ENCODE measurements at regions not wholly inside any gene's neighbourhood (a gene's known extent, or its start where the extent isn't known, plus 50 kb on each side); places are given as distances from the start of the nearest gene placed in this dataset.

DNA sequence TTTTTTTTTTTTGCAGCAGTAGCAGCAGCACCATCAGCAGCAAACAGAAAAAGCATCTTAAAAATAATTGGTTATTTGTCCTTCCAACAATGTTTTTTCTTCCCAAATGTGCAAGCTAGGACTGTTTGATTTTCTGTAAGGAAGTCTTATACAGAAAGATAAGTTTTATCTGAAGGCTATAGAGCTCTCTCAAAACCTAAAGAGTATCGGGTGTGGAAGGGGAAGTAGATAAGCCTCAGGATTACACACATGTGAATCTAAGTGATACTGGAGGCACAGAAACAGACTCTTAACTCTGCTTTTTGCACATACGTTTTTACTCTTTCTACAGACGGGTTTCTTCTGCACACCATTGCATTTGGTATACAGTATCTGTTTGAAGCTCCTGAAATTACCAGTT lies 184.4 kb upstream of the FTMT start:
- Mint-ChIP-seq H3K27ac (no peak overlapping the region), H3K9me3 (peaks cover 10% of the 10 kb centered on the region), H3K36me3 (no peaks in the 10 kb centered on the region), H3K4me1 (no peaks in the 10 kb centered on the region), H3K27me3 (no peaks in the 10 kb centered on the region), H3K4me3 (no peak overlapping the region)
- DNase-seq, result no peak
- CTCF ChIA-PET, result no interaction called here

DNA sequence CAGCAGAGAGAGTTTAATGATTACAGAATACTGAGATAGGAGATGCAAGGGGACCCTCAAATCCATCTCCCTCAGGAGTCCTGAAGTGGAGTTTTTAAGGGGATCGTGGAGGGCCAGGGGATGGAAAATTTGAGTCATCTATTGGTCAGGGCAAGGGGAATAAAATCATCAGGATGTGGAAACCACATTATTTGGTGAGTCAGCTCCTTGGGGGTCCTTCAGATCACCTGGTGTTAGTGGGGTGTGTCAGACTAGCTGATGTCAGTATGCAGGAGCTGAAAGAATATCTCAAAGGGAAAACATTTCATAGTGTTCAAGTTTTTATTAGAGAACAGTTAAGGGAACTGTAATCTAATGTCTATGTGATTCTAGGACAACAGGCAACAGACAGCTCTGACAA lies 183.0 kb upstream of the FTMT start:
- Mint-ChIP-seq H3K4me1 (no peaks in the 10 kb centered on the region), H3K4me3 (no peak overlapping the region), H3K27me3 (no peaks in the 10 kb centered on the region), H3K36me3 (no peaks in the 10 kb centered on the region), H3K9me3 (peaks cover 8% of the 10 kb centered on the region), H3K27ac (no peak overlapping the region)
- no peak for DNase-seq
- CTCF ChIA-PET, result no interaction called here

DNA sequence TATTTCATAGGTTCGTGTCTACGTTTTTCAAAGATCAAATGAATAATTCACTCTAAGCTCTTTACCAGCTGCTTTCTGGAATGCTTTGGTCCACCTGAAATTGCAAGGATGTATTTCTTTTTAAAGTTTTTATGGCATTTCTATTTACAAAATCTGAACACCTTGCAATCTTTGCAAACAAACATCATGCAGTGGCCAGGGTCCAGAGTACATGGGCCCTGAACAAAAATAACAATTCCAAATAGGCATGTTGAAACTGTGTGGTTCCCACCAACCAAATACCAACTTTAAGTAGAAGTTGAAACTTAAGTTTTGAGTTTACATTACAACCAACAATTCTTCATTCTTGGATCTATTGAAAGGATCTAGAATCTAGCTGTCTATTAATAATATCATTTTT lies 180.1 kb upstream of the FTMT start:
- H3K27me3 Mint-ChIP-seq, result no peaks in the 10 kb centered on the region
- no peaks in the 10 kb centered on the region for H3K4me1 Mint-ChIP-seq
- CTCF ChIA-PET, result no interaction called here
- H3K27ac Mint-ChIP-seq, result no peak overlapping the region
- no peak overlapping the region for H3K4me3 Mint-ChIP-seq
- no peak for DNase-seq
- no peaks in the 10 kb centered on the region for H3K36me3 Mint-ChIP-seq
- peaks cover 3% of the 10 kb centered on the region for H3K9me3 Mint-ChIP-seq

DNA sequence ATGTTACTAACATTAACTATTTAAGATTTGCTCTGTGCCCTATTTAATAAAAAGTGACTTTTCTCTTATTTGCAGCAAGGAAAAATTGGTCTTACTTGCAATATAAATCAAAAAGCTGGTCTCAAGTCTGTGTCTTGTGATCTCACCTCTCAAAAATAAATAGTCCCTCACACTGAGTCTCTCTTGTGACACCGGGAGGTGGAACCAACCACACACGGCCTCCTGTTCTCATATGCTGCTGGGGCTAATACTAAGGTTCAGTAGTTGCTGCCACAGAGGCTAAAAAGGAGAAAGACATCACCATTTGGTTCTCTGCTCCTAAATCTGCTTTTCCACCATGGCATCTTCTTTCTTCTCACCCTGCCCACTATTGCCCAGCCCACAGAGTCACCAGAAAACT lies 175.8 kb upstream of the FTMT start:
- Mint-ChIP-seq H3K27me3 (no peaks in the 10 kb centered on the region), H3K27ac (no peak overlapping the region), H3K9me3 (peaks cover 8% of the 10 kb centered on the region), H3K36me3 (no peaks in the 10 kb centered on the region), H3K4me3 (no peak overlapping the region), H3K4me1 (no peaks in the 10 kb centered on the region)
- no peak for DNase-seq
- CTCF ChIA-PET, result no interaction called here

DNA sequence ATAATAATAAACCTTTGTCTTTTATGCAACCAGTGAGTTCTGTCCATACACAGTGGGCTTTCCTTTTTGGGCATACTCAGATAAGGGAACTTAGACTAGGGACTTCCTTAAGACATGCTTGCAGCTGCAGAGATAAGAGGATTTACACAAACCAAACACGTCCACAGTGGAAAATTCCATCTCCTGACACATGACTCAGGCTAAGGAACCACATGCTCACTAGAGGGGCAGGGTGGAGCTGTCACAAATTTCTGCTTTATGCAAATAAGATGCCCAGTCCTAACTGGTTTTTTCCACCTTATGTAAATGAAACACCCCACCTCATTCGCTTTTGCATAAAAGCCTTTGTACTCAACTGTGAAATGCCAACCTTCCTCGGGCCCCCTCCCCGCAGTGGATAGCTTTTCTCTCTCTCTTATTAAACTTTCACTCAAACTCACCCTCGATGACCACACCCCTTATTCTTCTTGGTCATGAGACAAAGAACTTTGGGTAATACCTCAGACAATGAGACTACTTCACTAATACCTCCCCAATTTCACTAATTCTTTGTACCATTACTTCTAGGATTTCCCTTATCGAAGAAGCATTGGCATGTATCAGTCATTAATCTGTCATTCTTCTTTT lies 170.3 kb upstream of the FTMT start:
- H3K36me3 Mint-ChIP-seq, result no peaks in the 10 kb centered on the region
- H3K9me3 Mint-ChIP-seq, result peaks cover 11% of the 10 kb centered on the region
- CTCF ChIA-PET, result no interaction called here

DNA sequence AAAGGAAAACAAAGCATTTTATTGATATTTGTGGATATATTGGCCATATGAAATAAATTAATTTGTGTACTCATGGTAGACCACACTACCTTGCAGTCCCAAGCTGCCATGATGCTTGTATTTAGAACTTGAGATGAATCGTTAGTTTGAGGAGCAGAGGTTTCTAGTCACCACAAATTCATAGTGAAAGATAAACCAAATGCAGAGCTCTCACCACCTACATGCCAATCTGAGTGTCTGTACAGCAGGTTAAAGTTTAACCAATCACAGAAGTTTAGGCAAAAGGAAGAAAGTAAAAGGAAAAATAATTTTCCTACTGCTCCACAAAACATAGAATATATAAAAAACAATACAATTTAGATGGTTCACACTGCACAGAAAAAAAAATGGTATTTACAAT lies 163.6 kb upstream of the FTMT start:
- CTCF ChIA-PET, result no interaction called here
- H3K27me3 Mint-ChIP-seq, result no peaks in the 10 kb centered on the region
- H3K4me3 Mint-ChIP-seq, result no peak overlapping the region
- H3K4me1 Mint-ChIP-seq, result no peaks in the 10 kb centered on the region
- no peaks in the 10 kb centered on the region for H3K9me3 Mint-ChIP-seq
- H3K27ac Mint-ChIP-seq, result no peak overlapping the region
- no peak for DNase-seq
- no peaks in the 10 kb centered on the region for H3K36me3 Mint-ChIP-seq

More for the DNA sequence above, 170.3 kb upstream of the FTMT start:
- H3K4me3 Mint-ChIP-seq, result no peak overlapping the region
- H3K4me1 Mint-ChIP-seq, result no peaks in the 10 kb centered on the region
- no peak for DNase-seq
- no peak overlapping the region for H3K27ac Mint-ChIP-seq
- no peaks in the 10 kb centered on the region for H3K27me3 Mint-ChIP-seq

DNA sequence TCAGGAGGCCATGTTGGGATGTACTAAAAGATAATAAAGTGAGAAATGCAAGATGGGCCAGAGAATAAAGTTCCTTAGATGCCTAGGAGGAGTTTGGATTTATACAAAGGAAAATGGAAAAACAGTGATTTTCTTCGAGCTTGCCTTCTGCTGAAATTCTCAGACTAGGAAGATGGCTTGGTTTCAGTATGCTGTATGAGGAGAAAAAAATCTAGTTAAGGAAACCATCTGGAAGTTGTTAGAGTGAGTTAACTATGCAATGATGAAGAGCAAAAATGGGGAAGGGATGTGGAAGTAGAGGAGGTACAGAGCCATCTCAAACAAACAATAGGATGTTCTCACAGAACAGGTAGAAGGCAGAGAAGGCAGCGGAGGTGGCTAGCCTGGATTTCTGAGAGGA lies 162.9 kb upstream of the FTMT start:
- no peaks in the 10 kb centered on the region for H3K9me3 Mint-ChIP-seq
- H3K36me3 Mint-ChIP-seq, result no peaks in the 10 kb centered on the region
- H3K4me3 Mint-ChIP-seq, result no peak overlapping the region
- DNase-seq, result no peak
- H3K4me1 Mint-ChIP-seq, result no peaks in the 10 kb centered on the region
- CTCF ChIA-PET, result no interaction called here
- no peak overlapping the region for H3K27ac Mint-ChIP-seq
- no peaks in the 10 kb centered on the region for H3K27me3 Mint-ChIP-seq

DNA sequence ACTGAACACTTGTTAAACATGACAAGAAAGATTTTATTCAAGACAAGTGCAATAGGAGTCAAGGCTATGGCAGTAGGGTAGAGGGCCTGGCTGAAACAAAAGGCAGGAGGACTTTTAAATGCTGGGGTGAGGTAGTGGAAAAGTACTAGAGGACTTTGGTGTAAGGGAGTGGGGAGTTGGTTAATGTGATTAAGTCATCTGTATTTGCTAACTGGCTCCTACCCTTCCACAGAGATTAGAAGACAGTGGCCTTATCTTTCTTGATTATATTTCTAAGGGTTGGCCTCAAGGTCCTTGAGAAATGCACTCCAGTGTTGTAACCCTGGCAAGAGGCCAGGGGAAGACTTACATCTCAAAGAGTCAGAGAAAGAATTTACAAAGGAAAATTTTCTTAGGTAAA lies 160.2 kb upstream of the FTMT start:
- no peak for DNase-seq
- Mint-ChIP-seq H3K4me3 (no peak overlapping the region), H3K27ac (no peak overlapping the region), H3K9me3 (no peaks in the 10 kb centered on the region), H3K4me1 (no peaks in the 10 kb centered on the region), H3K36me3 (no peaks in the 10 kb centered on the region), H3K27me3 (no peaks in the 10 kb centered on the region)
- CTCF ChIA-PET, result no interaction called here

DNA sequence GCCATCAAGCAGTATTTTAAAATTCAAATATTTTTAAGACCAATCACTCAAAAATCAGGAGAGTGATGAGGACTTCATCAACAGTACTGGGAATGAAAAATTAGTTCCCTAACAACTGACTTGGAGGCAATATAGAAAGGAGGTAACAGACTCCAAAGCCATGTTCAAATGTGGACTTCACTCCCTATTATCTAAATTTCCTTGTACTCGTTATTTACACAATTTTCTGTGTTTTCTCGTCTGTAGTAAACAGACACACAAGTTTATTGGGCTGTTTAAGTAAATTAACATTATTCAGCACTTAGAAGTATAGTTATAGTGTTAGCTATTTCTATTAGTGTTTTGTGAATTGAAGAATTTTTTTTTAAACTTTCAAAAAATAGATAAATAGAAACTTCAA lies 159.5 kb upstream of the FTMT start:
- Mint-ChIP-seq H3K4me3 (no peak overlapping the region), H3K36me3 (no peaks in the 10 kb centered on the region), H3K9me3 (no peaks in the 10 kb centered on the region), H3K4me1 (no peaks in the 10 kb centered on the region), H3K27ac (no peak overlapping the region), H3K27me3 (no peaks in the 10 kb centered on the region)
- CTCF ChIA-PET, result no interaction called here
- DNase-seq, result no peak

DNA sequence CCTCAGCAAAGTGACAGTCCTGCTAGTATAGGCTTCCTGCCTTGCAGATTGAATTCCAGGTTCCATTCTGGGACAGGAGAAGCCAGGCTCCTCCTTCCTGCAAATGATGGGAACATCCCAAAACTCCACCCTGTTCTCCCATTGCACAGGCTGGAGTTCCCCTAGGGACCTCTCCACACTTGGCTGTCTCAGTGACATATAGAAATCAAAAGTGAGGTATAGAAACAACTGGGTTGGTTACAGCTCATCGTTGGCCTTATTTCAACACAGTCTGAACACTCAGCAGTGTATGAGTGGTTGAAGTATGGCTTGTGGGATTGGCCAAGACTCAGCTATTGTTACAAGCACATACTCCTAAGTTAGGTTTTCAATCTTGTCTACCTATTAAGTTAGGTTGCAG lies 157.8 kb upstream of the FTMT start:
- CTCF ChIA-PET, result no interaction called here
- no peaks in the 10 kb centered on the region for H3K36me3 Mint-ChIP-seq
- no peak overlapping the region for H3K4me3 Mint-ChIP-seq
- H3K27ac Mint-ChIP-seq, result no peak overlapping the region
- H3K4me1 Mint-ChIP-seq, result no peaks in the 10 kb centered on the region
- H3K27me3 Mint-ChIP-seq, result no peaks in the 10 kb centered on the region
- H3K9me3 Mint-ChIP-seq, result no peaks in the 10 kb centered on the region
- no peak for DNase-seq

DNA sequence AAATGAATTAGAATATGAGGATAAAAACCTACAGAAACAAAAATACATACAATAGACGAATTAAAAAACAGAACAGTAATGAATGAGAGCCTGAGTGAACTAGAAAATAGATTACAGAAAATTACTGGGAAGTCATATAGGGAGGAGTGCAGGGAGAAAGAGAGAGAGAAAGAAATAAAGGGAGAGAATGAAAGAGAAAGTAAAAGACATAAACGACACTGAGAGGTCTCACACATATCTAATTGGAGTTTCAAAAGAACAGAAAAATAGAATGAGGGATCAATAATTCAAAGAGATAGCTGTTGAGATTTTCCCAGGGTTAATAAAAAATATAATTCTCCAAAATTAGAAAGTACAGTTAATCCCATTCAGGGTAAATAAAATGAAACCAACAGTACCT lies 156.4 kb upstream of the FTMT start:
- H3K9me3 Mint-ChIP-seq, result no peaks in the 10 kb centered on the region
- no peak overlapping the region for H3K4me3 Mint-ChIP-seq
- no peaks in the 10 kb centered on the region for H3K27me3 Mint-ChIP-seq
- no peaks in the 10 kb centered on the region for H3K4me1 Mint-ChIP-seq
- CTCF ChIA-PET, result no interaction called here
- H3K36me3 Mint-ChIP-seq, result no peaks in the 10 kb centered on the region
- no peak overlapping the region for H3K27ac Mint-ChIP-seq
- no peak for DNase-seq

DNA sequence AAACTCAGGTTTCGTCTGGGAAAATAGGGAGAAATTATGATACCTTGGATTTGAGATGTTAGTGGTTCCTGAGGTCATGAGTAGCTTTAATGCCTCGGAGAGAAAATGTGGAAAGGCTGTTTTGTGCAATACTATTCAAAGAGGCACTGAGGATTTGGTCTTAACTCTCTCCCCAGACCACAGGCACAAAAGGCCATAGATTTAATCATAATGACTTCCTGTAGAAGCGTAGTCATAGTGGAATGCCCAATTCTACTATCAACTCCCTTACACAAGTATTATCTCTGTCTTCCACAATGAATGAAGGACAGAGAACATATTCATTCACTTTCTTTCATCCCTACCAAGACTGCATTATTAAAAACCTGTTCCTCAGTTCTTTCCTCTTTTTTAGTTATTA lies 153.0 kb upstream of the FTMT start:
- CTCF ChIA-PET, result no interaction called here
- no peaks in the 10 kb centered on the region for H3K4me1 Mint-ChIP-seq
- no peaks in the 10 kb centered on the region for H3K36me3 Mint-ChIP-seq
- H3K27me3 Mint-ChIP-seq, result no peaks in the 10 kb centered on the region
- H3K27ac Mint-ChIP-seq, result no peak overlapping the region
- DNase-seq, result no peak
- no peak overlapping the region for H3K4me3 Mint-ChIP-seq
- H3K9me3 Mint-ChIP-seq, result no peaks in the 10 kb centered on the region

DNA sequence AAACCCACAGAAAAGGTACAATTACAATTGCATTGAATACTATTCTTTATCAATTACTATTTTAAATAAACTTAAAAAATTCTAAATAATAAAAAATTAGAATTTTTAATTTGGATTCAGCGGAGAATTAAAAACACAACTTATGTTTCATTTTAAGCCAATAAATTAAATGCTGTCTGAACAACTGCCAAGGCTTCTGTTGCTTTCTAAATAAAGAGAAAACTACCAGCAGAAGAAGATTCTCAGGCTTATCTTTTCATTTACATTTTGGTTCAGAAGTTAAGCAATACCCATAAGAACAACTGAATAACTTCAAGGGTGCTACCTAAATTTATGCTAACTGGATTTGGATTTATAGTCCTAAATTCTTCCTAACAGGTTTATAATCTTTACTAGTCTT lies 150.0 kb upstream of the FTMT start:
- no peaks in the 10 kb centered on the region for H3K36me3 Mint-ChIP-seq
- no peak for DNase-seq
- H3K4me3 Mint-ChIP-seq, result no peak overlapping the region
- H3K4me1 Mint-ChIP-seq, result no peaks in the 10 kb centered on the region
- CTCF ChIA-PET, result no interaction called here
- no peak overlapping the region for H3K27ac Mint-ChIP-seq
- H3K9me3 Mint-ChIP-seq, result no peaks in the 10 kb centered on the region
- H3K27me3 Mint-ChIP-seq, result no peaks in the 10 kb centered on the region

DNA sequence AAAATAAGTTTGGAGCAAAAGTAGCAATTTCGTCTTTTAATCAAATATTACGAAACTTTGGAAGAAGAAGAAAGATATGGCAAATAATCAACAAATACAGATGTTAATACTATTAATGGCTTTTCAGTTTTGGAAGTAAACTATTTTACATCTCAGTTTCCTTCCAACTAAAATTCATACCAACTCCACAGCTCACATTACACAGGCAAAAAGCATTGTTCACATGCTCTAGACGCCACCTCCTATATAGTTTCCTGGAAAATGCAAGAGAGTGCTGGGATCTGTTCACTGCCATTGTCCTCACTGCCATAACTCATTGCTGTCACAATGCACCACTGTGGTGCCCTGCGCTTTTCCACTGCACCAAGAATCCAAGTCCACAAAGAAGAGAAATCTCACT lies 149.0 kb upstream of the FTMT start:
- Mint-ChIP-seq H3K9me3 (no peaks in the 10 kb centered on the region), H3K27me3 (no peaks in the 10 kb centered on the region), H3K4me3 (no peak overlapping the region), H3K36me3 (no peaks in the 10 kb centered on the region), H3K4me1 (no peaks in the 10 kb centered on the region), H3K27ac (no peak overlapping the region)
- CTCF ChIA-PET, result no interaction called here
- DNase-seq, result no peak

DNA sequence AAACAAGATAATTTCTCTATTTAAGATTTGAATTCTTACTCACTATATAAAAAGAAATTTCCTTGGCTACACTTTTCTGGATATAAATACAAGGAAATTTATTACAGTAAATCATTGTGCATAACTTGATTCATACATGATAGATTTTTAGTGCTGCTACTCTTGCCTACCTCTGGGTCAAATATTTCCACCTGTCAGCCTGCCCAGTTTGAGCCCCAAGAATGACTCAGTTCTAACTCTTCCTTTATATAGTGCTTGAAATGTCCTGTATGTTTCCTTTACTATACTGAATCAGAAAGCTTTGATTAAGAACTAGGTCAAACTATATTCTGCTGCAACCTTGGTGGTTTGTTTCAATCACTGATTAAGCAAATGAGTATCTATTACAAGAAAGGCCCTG lies 147.4 kb upstream of the FTMT start:
- Mint-ChIP-seq H3K9me3 (no peaks in the 10 kb centered on the region), H3K27me3 (no peaks in the 10 kb centered on the region)
- CTCF ChIA-PET, result no interaction called here

DNA sequence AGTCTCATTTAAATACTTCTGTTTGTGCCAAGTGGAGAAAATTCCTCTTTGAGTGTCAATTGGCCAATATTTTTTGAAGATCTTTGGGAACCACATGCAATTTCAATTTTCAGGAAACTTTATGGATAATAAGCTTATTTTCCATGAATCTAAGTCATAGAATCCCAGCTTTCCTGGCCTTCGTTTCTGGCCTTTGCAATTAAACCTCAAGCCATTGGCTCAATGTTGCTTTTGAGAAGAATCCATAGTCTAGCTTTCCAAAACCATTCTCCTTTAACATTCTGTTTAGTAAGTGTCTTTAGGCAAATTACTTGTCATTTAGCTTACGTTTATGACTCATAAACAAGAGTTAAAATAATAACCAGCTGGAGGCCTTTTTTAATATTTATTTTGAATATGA lies 145.0 kb upstream of the FTMT start:
- Mint-ChIP-seq H3K4me1 (no peaks in the 10 kb centered on the region), H3K27ac (no peak overlapping the region), H3K27me3 (no peaks in the 10 kb centered on the region), H3K4me3 (no peak overlapping the region), H3K36me3 (no peaks in the 10 kb centered on the region), H3K9me3 (no peaks in the 10 kb centered on the region)
- no peak for DNase-seq
- CTCF ChIA-PET, result no interaction called here

More for the DNA sequence above, 147.4 kb upstream of the FTMT start:
- no peak overlapping the region for H3K27ac Mint-ChIP-seq
- no peaks in the 10 kb centered on the region for H3K4me1 Mint-ChIP-seq
- H3K36me3 Mint-ChIP-seq, result no peaks in the 10 kb centered on the region
- DNase-seq, result no peak
- no peak overlapping the region for H3K4me3 Mint-ChIP-seq

Data from activated naive CD4-positive, alpha-beta T cell treated with anti-CD3 and anti-CD28 coated beads, Interleukin-2, amount 10 ng/mL, durations not matched to agents 7 days and 5 days (primary cell).